ENCODE measurements at regions not wholly inside any gene's neighbourhood (a gene's known extent, or its start where the extent isn't known, plus 50 kb on each side); places are given as distances from the start of the nearest gene placed in this dataset.

DNA sequence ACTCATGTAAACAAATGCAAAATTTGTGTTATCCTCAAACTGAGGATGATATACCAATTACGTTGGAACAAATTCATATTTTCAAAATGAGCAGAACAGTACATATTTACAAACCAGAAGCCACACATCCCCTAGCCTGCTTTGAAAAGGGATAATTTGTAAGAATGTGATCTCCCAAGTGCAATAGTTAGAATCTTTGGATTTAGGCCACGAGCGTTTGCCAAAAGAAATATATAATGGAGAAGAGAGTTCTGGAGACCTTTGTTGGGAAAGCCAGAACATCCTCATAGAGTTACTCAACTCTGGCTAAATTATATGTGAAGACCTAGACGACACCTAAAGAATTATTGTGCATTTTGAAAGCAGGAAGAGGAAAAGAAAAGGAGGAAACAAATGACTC lies 449.3 kb downstream of the KCNJ2 start:
- Histone ChIP-seq H3K36me3 (ENCODE audit: insufficient read depth, low read length) (no peaks in the 10 kb centered on the region), H3K4me3 (no peak overlapping the region), H3K27ac (no peak overlapping the region), H3K9ac (ENCODE audit: insufficient read length) (no peak overlapping the region), H3K9me3 (ENCODE audit: low read depth, low read length) (no peaks in the 10 kb centered on the region)
- no peak for DNase-seq (ENCODE audit: low read depth, low spot score)
- no peak for TF ChIP-seq EZH2 (IDR thresholded peaks at IDR 0.05)
- TF ChIP-seq POLR2AphosphoS5 (IDR thresholded peaks at IDR 0.05; ENCODE audit: borderline replicate concordance, low read depth, low read length) = no peak
- TF ChIP-seq FOXP2 (optimal IDR thresholded peaks at IDR 0.05; ENCODE audit: control extremely low read depth, extremely low read length, insufficient read depth) = no peak

DNA sequence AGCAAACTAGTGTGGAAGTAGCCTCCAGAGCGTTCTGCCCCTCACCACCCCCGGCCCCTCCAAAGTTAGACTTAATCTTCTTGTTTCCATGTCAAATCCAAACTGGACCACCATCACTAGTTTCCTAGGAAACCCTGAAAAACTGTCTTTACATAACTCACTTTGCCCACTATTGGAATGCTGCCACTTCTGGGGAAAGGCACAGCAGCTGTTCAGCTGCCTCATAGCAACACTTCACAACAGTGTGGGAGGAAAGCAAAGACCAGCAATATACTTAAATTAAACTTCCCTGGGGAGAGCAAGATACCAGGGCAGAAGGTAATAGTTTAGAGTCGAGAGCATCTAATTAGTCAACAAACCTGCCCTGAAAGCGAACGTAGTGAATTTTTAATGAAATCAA lies 452.2 kb downstream of the KCNJ2 start:
- Histone ChIP-seq H3K9ac (ENCODE audit: insufficient read length) (no peak overlapping the region), H3K36me3 (ENCODE audit: insufficient read depth, low read length) (no peaks in the 10 kb centered on the region), H3K4me3 (no peak overlapping the region), H3K9me3 (ENCODE audit: low read depth, low read length) (no peaks in the 10 kb centered on the region), H3K27ac (no peak overlapping the region)
- DNase-seq (ENCODE audit: low read depth, low spot score) = no peak
- TF ChIP-seq FOXP2 (optimal IDR thresholded peaks at IDR 0.05; ENCODE audit: control extremely low read depth, extremely low read length, insufficient read depth) (no peak), POLR2AphosphoS5 (IDR thresholded peaks at IDR 0.05; ENCODE audit: borderline replicate concordance, low read depth, low read length) (no peak), EZH2 (IDR thresholded peaks at IDR 0.05) (no peak)

DNA sequence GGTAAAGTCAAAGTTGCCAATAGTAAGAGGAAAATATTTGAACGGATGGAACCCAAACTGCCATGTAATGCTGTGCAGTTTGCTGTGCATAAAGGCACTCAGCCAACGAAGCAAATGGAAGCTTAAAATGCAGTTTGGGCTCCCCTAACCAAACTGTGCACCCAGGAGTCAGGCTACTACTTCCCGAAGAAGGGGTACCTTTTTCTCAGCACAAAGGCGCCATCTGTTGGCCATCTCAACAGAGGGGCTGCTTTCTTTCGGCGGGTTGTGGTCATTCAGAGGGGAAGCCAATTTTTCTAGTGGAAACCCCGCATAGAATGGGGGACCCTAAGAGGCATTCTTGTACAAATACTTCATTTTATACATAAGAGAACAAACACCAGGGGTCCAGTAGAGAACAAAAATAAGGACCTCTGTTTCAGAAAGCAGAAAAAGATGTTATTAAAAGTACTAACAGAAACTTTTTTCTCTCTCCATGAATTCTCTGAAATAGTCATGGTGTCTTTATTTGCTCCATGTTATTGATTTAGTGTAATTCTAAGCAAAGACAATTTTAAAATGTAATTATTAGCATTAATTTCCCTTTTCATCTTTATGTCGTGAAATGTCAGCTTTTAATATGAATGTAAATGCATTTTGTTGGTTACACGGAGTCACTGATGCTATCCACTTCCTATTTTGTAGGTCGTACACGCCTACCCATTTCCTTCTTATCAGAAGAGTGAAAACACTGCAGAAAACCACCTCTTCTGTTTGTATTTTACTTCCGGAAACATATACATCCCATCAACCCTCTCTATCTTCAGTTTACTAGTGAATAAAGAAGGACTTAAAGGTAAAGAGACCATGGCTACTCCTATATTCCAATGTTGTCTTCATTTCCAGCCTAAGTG lies 453.3 kb downstream of the KCNJ2 start:
- Histone ChIP-seq H3K27ac (no peak overlapping the region), H3K36me3 (ENCODE audit: insufficient read depth, low read length) (no peaks in the 10 kb centered on the region), H3K9ac (ENCODE audit: insufficient read length) (no peak overlapping the region), H3K9me3 (ENCODE audit: low read depth, low read length) (no peaks in the 10 kb centered on the region), H3K4me3 (no peak overlapping the region)
- DNase-seq (ENCODE audit: low read depth, low spot score) = no peak
- TF ChIP-seq POLR2AphosphoS5 (IDR thresholded peaks at IDR 0.05; ENCODE audit: borderline replicate concordance, low read depth, low read length) (no peak), FOXP2 (optimal IDR thresholded peaks at IDR 0.05; ENCODE audit: control extremely low read depth, extremely low read length, insufficient read depth) (no peak), EZH2 (IDR thresholded peaks at IDR 0.05) (no peak)

DNA sequence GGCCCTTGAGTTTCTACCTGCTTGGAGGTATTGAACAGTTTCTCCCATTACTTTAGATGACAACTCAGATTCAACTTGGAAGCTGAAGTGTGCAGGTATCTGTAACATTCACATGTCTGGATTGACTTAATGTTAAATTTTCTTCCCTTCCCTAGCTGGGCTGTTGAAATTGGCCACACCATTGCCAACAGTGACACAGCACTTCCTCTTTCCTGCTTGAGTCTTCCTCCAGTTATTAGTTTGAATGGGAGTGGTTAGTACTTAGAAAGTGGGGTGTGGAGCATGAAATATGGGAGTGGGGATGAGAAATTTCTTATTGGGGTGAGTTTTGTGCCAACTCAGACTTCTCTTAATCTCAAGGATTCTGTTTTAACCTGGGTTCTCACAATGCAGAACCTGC lies 454.9 kb downstream of the KCNJ2 start:
- Histone ChIP-seq H3K36me3 (ENCODE audit: insufficient read depth, low read length) (no peaks in the 10 kb centered on the region), H3K9ac (ENCODE audit: insufficient read length) (no peak overlapping the region), H3K4me3 (no peak overlapping the region), H3K27ac (no peak overlapping the region), H3K9me3 (ENCODE audit: low read depth, low read length) (no peaks in the 10 kb centered on the region)
- DNase-seq (ENCODE audit: low read depth, low spot score) = no peak
- TF ChIP-seq EZH2 (IDR thresholded peaks at IDR 0.05) (no peak), POLR2AphosphoS5 (IDR thresholded peaks at IDR 0.05; ENCODE audit: borderline replicate concordance, low read depth, low read length) (no peak), FOXP2 (optimal IDR thresholded peaks at IDR 0.05; ENCODE audit: control extremely low read depth, extremely low read length, insufficient read depth) (no peak)

DNA sequence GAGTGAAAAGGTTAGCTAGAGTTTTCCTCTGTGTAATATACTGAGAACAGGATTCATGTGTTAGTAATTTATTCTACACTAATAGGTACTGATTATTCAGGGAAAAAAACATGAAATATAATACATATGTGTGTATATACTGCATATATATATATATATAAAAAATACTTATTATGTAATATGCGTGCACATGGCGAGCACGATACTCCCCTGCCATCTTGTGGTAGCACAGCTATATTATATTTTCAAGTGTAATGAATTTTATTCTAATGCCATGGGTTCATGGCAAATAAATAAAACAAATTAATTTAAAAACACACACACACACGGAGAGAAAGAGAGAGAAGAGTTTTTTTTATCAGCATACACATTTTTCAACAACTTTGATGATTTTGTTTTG lies 460.6 kb downstream of the KCNJ2 start:
- TF ChIP-seq FOXP2 (optimal IDR thresholded peaks at IDR 0.05; ENCODE audit: control extremely low read depth, extremely low read length, insufficient read depth) = no peak
- H3K9ac ChIP-seq (ENCODE audit: insufficient read length) = no peak overlapping the region
- no peak overlapping the region for H3K4me3 ChIP-seq
- peak; percentile 39 for DNase-seq (ENCODE audit: low read depth, low spot score)
- H3K36me3 ChIP-seq (ENCODE audit: insufficient read depth, low read length) = no peaks in the 10 kb centered on the region
- no peak overlapping the region for H3K27ac ChIP-seq
- no peaks in the 10 kb centered on the region for H3K9me3 ChIP-seq (ENCODE audit: low read depth, low read length)

DNA sequence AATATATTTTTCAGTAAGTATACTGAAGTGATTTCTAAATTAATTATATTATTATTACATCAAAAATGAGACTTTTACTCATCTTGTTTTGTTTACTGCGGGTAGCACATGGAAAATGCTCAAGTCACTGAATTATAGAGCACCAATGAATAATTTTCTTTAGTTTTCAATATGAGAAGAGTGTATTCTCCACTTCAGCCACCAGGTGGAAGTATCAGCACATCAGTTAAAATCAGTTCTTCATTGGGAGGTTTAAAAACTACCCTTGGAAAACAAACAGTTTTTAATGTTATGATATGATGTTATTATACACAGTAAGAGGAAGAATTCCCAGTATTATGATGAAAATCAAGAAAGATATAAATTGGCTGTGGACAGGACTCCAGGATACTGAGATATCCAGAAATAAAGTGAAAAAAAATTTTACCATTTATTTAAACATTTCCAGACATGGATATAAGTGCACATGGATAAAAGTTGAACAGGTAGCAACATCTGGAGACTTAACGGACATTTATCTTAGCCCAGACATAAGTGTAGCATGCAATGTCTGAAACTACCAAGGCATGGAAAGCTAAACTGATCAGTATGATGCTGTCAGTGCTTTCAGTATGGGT lies 467.3 kb downstream of the KCNJ2 start:
- DNase-seq (ENCODE audit: low read depth, low spot score) = peak; percentile 42
- H3K9ac ChIP-seq (ENCODE audit: insufficient read length) = no peak overlapping the region
- TF ChIP-seq POLR2AphosphoS5 (IDR thresholded peaks at IDR 0.05; ENCODE audit: borderline replicate concordance, low read depth, low read length) (no peak), FOXP2 (optimal IDR thresholded peaks at IDR 0.05; ENCODE audit: control extremely low read depth, extremely low read length, insufficient read depth) (no peak), EZH2 (IDR thresholded peaks at IDR 0.05) (no peak)
- H3K27ac ChIP-seq = no peak overlapping the region
- H3K9me3 ChIP-seq (ENCODE audit: low read depth, low read length) = no peaks in the 10 kb centered on the region
- H3K36me3 ChIP-seq (ENCODE audit: insufficient read depth, low read length) = no peaks in the 10 kb centered on the region
- no peak overlapping the region for H3K4me3 ChIP-seq

DNA sequence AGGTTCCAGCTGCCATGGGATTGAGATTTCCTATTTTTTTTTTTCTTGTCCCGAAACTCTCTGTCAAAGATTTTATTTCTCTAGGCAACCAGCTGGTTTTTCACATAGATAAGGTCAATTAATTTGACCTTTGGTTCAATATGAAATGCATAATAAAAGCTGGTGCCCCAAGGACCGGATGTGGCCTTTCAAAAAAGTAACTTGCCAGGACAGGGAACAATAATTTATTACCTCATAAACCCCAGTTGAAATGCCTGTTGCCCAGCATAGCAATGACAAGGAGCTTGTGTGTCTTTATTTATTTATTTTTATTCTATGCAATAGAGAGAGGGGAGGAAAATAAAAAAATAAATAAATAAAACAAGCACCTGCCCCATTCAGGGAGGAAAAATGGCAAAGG lies 472.7 kb downstream of the KCNJ2 start:
- no peak overlapping the region for H3K4me3 ChIP-seq
- no peak for DNase-seq (ENCODE audit: low read depth, low spot score)
- H3K9me3 ChIP-seq (ENCODE audit: low read depth, low read length) = no peaks in the 10 kb centered on the region
- H3K36me3 ChIP-seq (ENCODE audit: insufficient read depth, low read length) = no peaks in the 10 kb centered on the region
- no peak overlapping the region for H3K27ac ChIP-seq
- no peak overlapping the region for H3K9ac ChIP-seq (ENCODE audit: insufficient read length)
- TF ChIP-seq EZH2 (IDR thresholded peaks at IDR 0.05) (no peak), FOXP2 (optimal IDR thresholded peaks at IDR 0.05; ENCODE audit: control extremely low read depth, extremely low read length, insufficient read depth) (no peak), POLR2AphosphoS5 (IDR thresholded peaks at IDR 0.05; ENCODE audit: borderline replicate concordance, low read depth, low read length) (no peak)

DNA sequence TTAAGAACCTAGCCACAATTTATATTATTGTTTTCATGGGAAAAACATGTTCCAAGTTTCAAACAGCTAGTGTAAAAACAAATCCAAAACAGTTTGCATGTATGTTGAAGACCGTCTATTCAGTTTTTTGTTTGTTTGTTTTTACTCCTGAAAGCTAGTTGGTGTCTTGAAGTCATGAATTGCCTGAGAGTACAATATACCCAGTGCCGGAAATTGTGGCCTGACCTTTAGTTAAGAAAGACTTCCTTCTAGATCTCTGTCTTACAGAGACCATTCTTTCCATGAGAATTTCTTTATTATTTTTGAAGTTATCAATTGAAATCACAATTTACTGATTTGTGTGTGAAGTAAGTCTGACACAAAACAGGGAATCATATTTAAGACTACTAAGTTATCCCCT lies 474.8 kb downstream of the KCNJ2 start:
- Histone ChIP-seq H3K4me3 (no peak overlapping the region), H3K9me3 (ENCODE audit: low read depth, low read length) (no peaks in the 10 kb centered on the region), H3K36me3 (ENCODE audit: insufficient read depth, low read length) (no peaks in the 10 kb centered on the region), H3K27ac (no peak overlapping the region), H3K9ac (ENCODE audit: insufficient read length) (no peak overlapping the region)
- no peak for TF ChIP-seq POLR2AphosphoS5 (IDR thresholded peaks at IDR 0.05; ENCODE audit: borderline replicate concordance, low read depth, low read length)
- TF ChIP-seq FOXP2 (optimal IDR thresholded peaks at IDR 0.05; ENCODE audit: control extremely low read depth, extremely low read length, insufficient read depth) = no peak
- TF ChIP-seq EZH2 (IDR thresholded peaks at IDR 0.05) = no peak
- DNase-seq (ENCODE audit: low read depth, low spot score) = no peak
